GM21717 (cell line): ENCODE measurements at regions not wholly inside any gene's neighbourhood (a gene's known extent, or its start where the extent isn't known, plus 50 kb on each side); places are given as distances from the start of the nearest gene placed in this dataset.
"Not testable (repeated sequence)": the region's sequence is repeated elsewhere in the genome, so short reads cannot be mapped to it uniquely, and the experiment has no call there.

Source experiments
- ATAC-seq: cut with Tn5 transposase; IDR thresholded peaks from one replicate; pipeline ENCODE4 v1.9.1; 2021; ENCODE audit warnings: mild to moderate bottlenecking, moderate library complexity; ENCODE audit not compliant: unreplicated experiment

- ATAC-seq = no peak
Measured at GRCh38 chr5:136749016-136749415, 383.7 kb upstream of the TRPC7 start.

- no peak for ATAC-seq
Measured at GRCh38 chr5:136743052-136743451, 377.7 kb upstream of the TRPC7 start.

- no peak for ATAC-seq
Measured at GRCh38 chr5:136740228-136740627, 374.9 kb upstream of the TRPC7 start.

DNA sequence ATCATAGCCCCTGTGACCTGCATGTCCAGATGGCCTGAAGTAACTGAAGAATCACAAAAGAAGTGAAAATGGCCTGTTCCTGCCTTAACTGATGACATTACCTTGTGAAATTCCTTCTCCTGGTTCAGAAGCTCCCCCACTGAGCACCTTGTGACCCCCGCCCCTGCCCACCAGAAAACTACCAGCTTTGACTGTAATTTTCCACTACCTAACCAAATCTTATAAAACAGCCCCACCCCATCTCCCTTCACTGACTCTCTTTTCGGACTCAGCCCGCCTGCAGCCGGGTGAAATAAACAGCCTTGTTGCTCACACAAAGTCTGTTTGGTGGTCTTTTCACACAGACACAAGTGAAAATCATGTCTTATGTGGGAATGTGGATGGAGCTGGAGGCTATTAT lies 373.9 kb upstream of the TRPC7 start:
- ATAC-seq = not testable (repeated sequence)

DNA sequence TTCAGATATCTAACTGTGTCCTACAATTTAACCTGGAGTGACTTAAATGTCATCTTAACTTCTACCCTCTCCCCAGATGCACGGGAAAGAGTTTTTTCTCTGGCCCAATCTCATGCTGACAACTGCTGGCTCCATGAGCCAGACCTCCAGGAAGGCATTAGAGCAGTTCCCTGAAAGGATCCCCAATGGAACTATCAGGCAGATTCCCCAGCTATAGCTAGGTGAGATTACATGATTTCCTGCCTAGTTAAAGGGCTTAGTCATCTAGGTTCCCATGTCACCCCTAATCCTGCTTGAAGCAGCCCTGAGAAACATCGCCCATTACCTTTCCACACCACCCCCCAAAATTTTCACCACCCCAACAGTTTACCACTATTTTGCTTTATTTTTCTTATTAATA lies 373.5 kb upstream of the TRPC7 start:
- ATAC-seq = no peak

DNA sequence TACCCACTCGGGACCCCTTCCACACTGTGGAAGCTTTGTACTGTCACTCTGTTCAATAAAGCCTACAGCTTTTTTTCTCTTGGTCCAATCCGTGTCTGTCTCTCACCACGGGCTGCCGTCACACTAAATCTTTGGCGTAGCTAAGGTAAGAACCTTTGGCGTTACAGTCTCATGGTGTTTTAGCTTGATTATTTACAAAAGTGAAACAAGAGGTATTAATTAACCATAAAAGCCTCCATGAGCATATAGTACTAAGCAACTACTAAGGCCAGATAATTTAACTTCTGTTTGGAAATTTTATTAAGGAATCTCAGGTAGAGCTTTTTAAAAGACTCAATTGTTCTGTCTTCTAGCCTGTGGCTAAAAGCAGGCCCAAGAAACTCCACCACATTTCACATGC lies 370.7 kb upstream of the TRPC7 start:
- ATAC-seq = no peak

- ATAC-seq = not testable (repeated sequence)
Measured at GRCh38 chr5:136735611-136736010, 370.3 kb upstream of the TRPC7 start.

DNA sequence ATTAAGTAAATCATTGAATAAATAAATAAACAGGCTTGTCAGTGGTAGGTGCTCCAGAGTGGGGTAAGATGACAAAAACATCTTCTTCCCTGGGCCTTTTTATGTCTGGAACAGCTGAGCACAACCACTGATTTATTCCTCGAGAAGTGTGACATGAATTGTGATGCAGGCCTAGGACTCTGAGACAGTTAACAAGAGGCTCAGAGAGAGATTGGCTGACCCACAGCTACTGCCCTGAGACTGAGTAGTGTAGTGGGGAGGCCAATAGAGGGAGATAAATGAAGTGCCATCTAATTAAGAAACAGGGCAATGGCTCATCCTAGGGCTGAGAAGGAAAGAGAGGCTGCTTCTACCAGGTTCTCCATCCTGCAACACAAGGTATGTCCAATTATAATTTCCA lies 369.3 kb upstream of the TRPC7 start:
- ATAC-seq = no peak

DNA sequence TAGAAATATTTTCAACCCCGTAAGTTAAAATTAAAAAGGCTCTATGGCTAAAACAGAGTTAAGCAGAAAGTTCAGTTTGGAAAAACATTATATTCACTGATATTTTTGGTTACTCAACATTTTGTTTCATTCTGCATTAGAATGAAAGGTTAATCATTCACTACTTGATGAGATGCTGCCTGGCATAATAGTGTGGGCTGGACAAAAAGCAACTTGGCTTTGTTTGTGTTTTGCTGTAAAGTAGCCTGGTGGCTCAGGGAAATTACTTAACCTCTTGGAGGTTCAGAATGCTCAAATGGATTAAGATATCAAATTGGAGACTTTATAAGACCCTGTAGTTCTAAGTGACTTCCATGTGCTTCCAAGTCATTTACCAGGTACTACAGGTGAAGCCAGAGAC lies 367.4 kb upstream of the TRPC7 start:
- no peak for ATAC-seq

GRCh38 chr5:136731241-136731900 lies 366.0 kb upstream of the TRPC7 start:
- no peak for ATAC-seq

DNA sequence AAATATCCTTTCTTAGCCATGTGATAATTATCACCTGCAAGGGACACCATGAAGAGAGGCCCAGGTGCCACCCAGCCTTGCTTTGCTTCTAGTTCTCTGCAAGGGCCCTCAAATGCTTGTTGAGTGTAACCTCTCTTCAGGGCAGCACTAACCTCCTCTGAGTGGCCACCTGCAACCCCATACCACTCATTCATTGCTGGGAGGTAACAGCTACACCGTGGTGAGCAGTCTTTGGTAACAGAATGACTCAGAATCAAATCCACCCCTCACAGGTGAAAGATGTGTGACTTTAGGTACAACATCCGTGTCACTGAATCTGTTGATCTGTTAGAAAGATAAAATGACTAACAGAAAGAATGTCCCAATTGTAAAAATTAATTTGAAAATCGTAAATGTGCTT lies 365.1 kb upstream of the TRPC7 start:
- no peak for ATAC-seq

DNA sequence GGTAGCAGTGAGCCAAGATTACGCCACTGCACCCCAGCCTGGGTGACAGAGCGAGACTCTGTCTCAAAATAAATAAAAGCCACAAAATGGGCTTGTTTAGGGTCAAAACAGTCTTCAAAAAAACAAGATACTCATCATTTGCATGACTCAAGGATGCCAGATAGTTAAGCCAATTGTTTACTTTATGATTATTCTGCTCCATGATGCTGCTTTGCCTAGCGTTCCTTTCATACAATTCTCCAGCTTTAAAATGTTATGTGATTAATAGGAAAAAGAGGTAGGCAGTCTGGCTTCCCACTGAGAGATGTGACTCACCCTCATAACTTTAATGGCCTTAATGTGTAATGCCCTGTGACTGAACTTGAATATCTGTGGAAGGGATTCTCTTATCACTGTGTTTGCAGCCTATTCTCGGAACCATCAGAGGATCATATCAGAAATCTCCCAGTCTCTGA lies 364.6 kb upstream of the TRPC7 start:
- ATAC-seq = no peak

GRCh38 chr5:136726506-136726905 lies 361.2 kb upstream of the TRPC7 start:
- ATAC-seq = no peak

- ATAC-seq = no peak
Measured at GRCh38 chr5:136724161-136724560, 358.8 kb upstream of the TRPC7 start.

DNA sequence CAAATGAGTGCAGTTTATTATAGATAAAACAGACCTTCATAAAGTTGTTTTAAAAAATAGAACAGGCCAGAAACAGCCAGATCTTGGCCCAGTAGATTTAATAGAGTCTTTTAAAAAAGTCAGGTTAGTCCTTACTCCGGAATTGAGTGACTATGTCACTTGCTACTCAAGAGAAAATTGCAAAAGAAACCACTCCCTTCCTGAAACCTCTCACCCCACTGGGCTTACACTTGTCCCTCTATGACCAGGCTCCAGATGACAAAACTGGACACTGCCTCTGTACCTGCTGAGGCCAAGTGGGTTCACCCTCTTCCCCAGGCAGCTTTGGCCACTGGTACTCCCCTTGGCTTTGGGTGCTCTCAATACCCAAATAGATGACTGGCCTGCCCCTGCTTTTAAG lies 357.2 kb upstream of the TRPC7 start:
- ATAC-seq = no peak

DNA sequence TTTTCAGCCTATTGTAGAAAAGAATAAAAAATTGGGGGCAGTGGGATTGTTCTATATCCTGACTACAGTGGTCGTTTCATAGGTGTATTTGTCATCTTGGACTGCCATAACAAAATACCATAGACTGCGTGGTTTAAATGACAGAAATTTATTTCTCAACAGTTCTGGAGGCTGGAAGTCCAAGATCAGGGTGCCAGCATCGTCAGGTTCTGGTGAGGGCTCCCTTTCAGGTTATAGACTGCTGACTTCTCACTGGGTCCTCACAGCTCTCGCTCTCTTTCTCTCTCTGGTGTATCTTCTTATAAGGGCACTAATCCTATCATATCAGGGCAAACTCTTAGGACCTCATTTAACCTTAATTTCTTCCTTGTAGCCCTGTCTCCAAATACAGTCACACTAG lies 356.7 kb upstream of the TRPC7 start:
- no peak for ATAC-seq

GRCh38 chr5:136720674-136721073 lies 355.3 kb upstream of the TRPC7 start:
- no peak for ATAC-seq

- no peak for ATAC-seq
Measured at GRCh38 chr5:136717917-136718316, 352.6 kb upstream of the TRPC7 start.

DNA sequence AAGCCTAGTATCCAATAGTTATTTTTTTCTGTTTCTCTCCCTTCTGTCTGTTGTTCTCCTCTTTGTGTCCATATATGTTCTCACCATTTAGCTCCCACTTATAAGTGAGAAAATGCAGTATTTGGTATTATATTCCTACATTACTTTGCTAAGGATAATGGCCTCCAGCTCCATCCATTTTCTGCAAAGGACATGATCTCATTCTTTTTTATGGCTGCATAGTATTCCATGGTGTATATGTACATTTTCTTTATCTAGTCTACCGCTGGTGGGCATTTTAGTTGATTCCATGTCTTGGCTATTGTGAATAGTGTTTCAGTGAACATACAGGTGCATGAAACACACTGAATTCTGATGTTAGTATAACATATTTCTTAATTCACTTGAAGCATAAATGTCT lies 348.9 kb upstream of the TRPC7 start:
- ATAC-seq = no peak

DNA sequence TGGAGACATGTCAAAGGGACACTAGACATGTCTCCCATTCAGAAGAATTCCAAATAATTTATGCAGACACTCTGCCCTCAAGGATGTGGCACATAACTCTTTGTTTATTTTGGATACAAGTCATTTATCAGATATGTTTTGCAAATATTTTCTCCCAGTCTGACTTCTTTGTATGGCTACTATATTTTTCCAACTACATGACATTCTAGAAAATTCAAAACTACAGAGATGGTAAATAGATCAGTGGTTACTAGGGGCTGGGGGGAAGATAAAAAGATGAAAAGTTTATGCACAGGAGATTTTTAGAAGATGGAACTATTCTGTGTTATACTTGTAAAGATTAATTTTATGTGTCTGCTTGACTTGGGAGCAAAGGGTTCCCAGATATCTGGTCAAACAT lies 347.3 kb upstream of the TRPC7 start:
- ATAC-seq = no peak

GRCh38 chr5:136710834-136711233 lies 345.5 kb upstream of the TRPC7 start:
- no peak for ATAC-seq

DNA sequence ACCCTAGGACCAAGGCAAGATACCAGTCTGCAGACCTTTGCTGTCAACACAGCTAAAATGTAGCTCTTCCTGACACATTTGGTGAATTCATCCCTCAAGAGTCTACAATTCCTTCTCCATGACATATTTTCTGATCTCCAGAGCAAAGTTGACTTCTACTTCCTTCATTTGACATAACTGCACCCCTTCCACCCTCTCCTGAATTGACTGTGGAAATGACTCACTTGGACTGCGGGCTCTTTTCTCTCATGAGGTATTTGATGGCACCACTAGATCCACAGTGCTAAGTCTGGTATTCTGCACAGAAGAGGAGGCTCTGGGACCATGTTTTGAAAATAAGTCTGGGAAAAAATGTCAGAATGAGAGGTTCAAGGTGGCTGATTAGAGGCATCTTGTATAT lies 338.4 kb upstream of the TRPC7 start:
- ATAC-seq = no peak

DNA sequence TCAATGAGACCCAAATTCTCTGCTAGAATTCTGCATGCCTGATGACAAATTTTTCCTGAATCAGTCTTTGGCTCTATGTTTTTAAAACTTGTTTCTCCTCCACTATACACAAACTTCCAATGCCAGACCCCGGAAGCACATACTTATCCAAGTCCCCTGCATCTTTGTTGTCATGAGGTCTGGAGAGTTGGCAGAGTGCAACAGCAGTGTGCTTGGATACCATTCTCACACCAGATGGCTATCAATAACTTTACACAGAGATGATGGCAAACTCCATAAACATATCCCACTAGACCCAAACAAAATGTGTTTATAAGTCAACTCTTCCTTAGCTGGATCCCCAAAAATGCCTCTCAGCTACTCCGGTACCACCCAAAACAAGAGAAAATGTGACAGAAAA lies 337.7 kb upstream of the TRPC7 start:
- ATAC-seq = no peak
